Hematopoietic multipotent progenitor cell treated with erythropoietin and hydrocortisone succinate and interleukin-3 and kit ligand, for 4 days (in vitro differentiated cells): ENCODE measurements at regions not wholly inside any gene's neighbourhood (a gene's known extent, or its start where the extent isn't known, plus 50 kb on each side); places are given as distances from the start of the nearest gene placed in this dataset.

Experiments used
- DNase-seq: peaks from one replicate; pipeline ENCODE4 v3.0.0-alpha.2; 2015

GRCh38 chr7:67698354-67698753, 701.7 kb downstream of the TYW1 start:
- no peak for DNase-seq

- DNase-seq, result no peak
Observed at GRCh38 chr7:67705850-67706249, 709.2 kb downstream of the TYW1 start.

GRCh38 chr7:67711706-67712105, 715.1 kb downstream of the TYW1 start:
- DNase-seq, result no peak

GRCh38 chr7:67713451-67714056, 716.9 kb downstream of the TYW1 start:
- no peak for DNase-seq

GRCh38 chr7:67716729-67717128, 720.1 kb downstream of the TYW1 start:
- DNase-seq, result no peak

- no peak for DNase-seq
Observed at GRCh38 chr7:67723591-67723990, 727.0 kb downstream of the TYW1 start.

GRCh38 chr7:67724435-67724834, 727.8 kb downstream of the TYW1 start:
- no peak for DNase-seq

- no peak for DNase-seq
Observed at GRCh38 chr7:67724955-67725354, 728.3 kb downstream of the TYW1 start.

GRCh38 chr7:67725423-67725822, 728.8 kb downstream of the TYW1 start:
- DNase-seq, result no peak

GRCh38 chr7:67729771-67730170, 733.1 kb downstream of the TYW1 start:
- DNase-seq, result no peak

- no peak for DNase-seq
Observed at GRCh38 chr7:67731704-67732103, 735.1 kb downstream of the TYW1 start.

GRCh38 chr7:67732898-67733297, 736.3 kb downstream of the TYW1 start:
- DNase-seq, result no peak

- DNase-seq, result no peak
Observed at GRCh38 chr7:67738145-67738544, 741.5 kb downstream of the TYW1 start.

GRCh38 chr7:67738958-67739357, 742.3 kb downstream of the TYW1 start:
- DNase-seq, result no peak

- no peak for DNase-seq
Observed at GRCh38 chr7:67743501-67743900, 746.9 kb downstream of the TYW1 start.

- no peak for DNase-seq
Observed at GRCh38 chr7:67752227-67752626, 755.6 kb downstream of the TYW1 start.

GRCh38 chr7:67753891-67754290, 757.3 kb downstream of the TYW1 start:
- no peak for DNase-seq

GRCh38 chr7:67754651-67755050, 758.0 kb downstream of the TYW1 start:
- DNase-seq, result no peak

- DNase-seq, result no peak
Observed at GRCh38 chr7:67758551-67758950, 761.9 kb downstream of the TYW1 start.

GRCh38 chr7:67760971-67761370, 764.3 kb downstream of the TYW1 start:
- DNase-seq, result no peak

- DNase-seq, result no peak
Observed at GRCh38 chr7:67762516-67762915, 765.9 kb downstream of the TYW1 start.

GRCh38 chr7:67764289-67764688, 767.7 kb downstream of the TYW1 start:
- no peak for DNase-seq

- DNase-seq, result no peak
Observed at GRCh38 chr7:67765481-67766175, 769.0 kb downstream of the TYW1 start.

- no peak for DNase-seq
Observed at GRCh38 chr7:67766906-67767410, 770.3 kb downstream of the TYW1 start.
